ENCODE measurements at regions not wholly inside any gene's neighbourhood (a gene's known extent, or its start where the extent isn't known, plus 50 kb on each side); places are given as distances from the start of the nearest gene placed in this dataset.
A peak's percentile ranks its signal among the peaks of the same experiment; 100 is the strongest.

DNA sequence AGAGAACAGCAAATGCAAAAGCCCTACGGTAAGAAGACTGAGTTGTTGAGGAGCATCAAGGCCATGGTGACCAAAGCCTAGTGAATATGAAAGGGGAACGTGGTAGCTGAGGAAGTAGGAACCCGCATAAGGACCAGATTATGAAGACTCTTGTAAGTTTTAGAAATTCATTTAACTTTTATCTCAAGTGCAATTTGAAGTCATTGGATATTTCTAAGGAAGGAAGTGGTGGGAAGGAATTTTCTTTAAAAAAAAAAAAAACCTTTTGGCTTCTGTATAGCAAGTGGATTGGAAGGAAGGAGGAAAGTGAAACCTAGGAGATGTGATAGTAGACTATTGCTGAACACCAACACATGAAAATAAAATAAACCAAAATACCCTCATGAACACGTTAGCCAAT lies 119.0 kb downstream of the TNFSF18 start:
- Histone ChIP-seq H3K9me3 (ENCODE audit: control insufficient read depth in 1 of 2, insufficient read depth in 1 of 2, low read depth in 1 of 2, low read length in 2 of 2) (no peaks in the 10 kb centered on the region), H3K36me3 (ENCODE audit: control insufficient read depth in 1 of 2, insufficient read depth in 2 of 2, low read length in 2 of 2) (peaks cover 2 to 22% of the 10 kb centered on the region in 2 experiments; a peak in 3 of 4 replicates), H3K4me3 (replicated peaks in 1 of 2; ENCODE audit: low read depth in 1 of 2, low read length in 2 of 2) (peak overlapping the region; percentile 18 to 56), H3K27me3 (ENCODE audit: insufficient read depth, low read length) (no peaks in the 10 kb centered on the region), H3K79me2 (ENCODE audit: insufficient read depth, low read length) (peaks cover 66% of the 10 kb centered on the region), H3K9ac (ENCODE audit: low read length) (peak overlapping the region; percentile 17; the same call in 1 of the 2 replicates), H3K27ac (ENCODE audit: low read depth, low read length) (peak overlapping the region; percentile 89; the same call in 1 of the 2 replicates), H4K20me1 (ENCODE audit: insufficient read depth) (no peaks in the 10 kb centered on the region), H2AFZ (ENCODE audit: low read depth, low read length, poor library complexity, severe bottlenecking) (no peak overlapping the region), H3K4me2 (ENCODE audit: low read length) (peak overlapping the region; percentile 92), H3K4me1 (ENCODE audit: control insufficient read depth in 1 of 2, insufficient read depth in 2 of 2, low read length in 2 of 2) (peaks cover 32 to 70% of the 10 kb centered on the region in 2 experiments), H3K9me2 (ENCODE audit: insufficient read depth) (no peaks in the 10 kb centered on the region)
- DNase-seq (ENCODE audit: low read depth, low spot score) (no peak), ATAC-seq (no peak)
- TF ChIP-seq, protein P1, sequence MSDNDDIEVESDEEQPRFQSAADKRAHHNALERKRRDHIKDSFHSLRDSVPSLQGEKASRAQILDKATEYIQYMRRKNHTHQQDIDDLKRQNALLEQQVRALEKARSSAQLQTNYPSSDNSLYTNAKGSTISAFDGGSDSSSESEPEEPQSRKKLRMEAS (IDR thresholded peaks at IDR 0.05): no peak
- TF ChIP-seq RAD21 (IDR thresholded peaks at IDR 0.05; ENCODE audit: low read depth) (no peak), ZFX (IDR thresholded peaks at IDR 0.05) (no peak), YY1 (IDR thresholded peaks at IDR 0.05; ENCODE audit: extremely low read depth, insufficient replicate concordance, low read depth, low read length) (no peak), ZNF274 (IDR thresholded peaks at IDR 0.05; ENCODE audit: low read depth, low read length) (no peak), SP1 (IDR thresholded peaks at IDR 0.05; ENCODE audit: low read depth) (no peak), CEBPB (IDR thresholded peaks at IDR 0.05; ENCODE audit: low read depth) (no peak), ELF1 (IDR thresholded peaks at IDR 0.05; ENCODE audit: borderline replicate concordance, low read depth) (no peak), JUND (IDR thresholded peaks at IDR 0.05) (no peak), EGR1 (IDR thresholded peaks at IDR 0.05; ENCODE audit: low read depth) (no peak), SIN3A (IDR thresholded peaks at IDR 0.05; ENCODE audit: low read depth) (no peak), FOSL1 (IDR thresholded peaks at IDR 0.05; ENCODE audit: low read depth) (no peak), TCF7L2 (IDR thresholded peaks at IDR 0.05; ENCODE audit: borderline replicate concordance, extremely low read depth, insufficient read depth, insufficient read length) (no peak), EZH2 (IDR thresholded peaks at IDR 0.05) (no peak), POLR2AphosphoS5 (IDR thresholded peaks at IDR 0.05; ENCODE audit: low read depth, low read length) (no peak)
- TF ChIP-seq, protein P2, sequence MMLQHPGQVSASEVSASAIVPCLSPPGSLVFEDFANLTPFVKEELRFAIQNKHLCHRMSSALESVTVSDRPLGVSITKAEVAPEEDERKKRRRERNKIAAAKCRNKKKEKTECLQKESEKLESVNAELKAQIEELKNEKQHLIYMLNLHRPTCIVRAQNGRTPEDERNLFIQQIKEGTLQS (IDR thresholded peaks at IDR 0.05): no peak
- TF ChIP-seq, protein P3, sequence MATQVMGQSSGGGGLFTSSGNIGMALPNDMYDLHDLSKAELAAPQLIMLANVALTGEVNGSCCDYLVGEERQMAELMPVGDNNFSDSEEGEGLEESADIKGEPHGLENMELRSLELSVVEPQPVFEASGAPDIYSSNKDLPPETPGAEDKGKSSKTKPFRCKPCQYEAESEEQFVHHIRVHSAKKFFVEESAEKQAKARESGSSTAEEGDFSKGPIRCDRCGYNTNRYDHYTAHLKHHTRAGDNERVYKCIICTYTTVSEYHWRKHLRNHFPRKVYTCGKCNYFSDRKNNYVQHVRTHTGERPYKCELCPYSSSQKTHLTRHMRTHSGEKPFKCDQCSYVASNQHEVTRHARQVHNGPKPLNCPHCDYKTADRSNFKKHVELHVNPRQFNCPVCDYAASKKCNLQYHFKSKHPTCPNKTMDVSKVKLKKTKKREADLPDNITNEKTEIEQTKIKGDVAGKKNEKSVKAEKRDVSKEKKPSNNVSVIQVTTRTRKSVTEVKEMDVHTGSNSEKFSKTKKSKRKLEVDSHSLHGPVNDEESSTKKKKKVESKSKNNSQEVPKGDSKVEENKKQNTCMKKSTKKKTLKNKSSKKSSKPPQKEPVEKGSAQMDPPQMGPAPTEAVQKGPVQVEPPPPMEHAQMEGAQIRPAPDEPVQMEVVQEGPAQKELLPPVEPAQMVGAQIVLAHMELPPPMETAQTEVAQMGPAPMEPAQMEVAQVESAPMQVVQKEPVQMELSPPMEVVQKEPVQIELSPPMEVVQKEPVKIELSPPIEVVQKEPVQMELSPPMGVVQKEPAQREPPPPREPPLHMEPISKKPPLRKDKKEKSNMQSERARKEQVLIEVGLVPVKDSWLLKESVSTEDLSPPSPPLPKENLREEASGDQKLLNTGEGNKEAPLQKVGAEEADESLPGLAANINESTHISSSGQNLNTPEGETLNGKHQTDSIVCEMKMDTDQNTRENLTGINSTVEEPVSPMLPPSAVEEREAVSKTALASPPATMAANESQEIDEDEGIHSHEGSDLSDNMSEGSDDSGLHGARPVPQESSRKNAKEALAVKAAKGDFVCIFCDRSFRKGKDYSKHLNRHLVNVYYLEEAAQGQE (IDR thresholded peaks at IDR 0.05; ENCODE audit: low read depth): no peak
- TF ChIP-seq, protein P4, sequence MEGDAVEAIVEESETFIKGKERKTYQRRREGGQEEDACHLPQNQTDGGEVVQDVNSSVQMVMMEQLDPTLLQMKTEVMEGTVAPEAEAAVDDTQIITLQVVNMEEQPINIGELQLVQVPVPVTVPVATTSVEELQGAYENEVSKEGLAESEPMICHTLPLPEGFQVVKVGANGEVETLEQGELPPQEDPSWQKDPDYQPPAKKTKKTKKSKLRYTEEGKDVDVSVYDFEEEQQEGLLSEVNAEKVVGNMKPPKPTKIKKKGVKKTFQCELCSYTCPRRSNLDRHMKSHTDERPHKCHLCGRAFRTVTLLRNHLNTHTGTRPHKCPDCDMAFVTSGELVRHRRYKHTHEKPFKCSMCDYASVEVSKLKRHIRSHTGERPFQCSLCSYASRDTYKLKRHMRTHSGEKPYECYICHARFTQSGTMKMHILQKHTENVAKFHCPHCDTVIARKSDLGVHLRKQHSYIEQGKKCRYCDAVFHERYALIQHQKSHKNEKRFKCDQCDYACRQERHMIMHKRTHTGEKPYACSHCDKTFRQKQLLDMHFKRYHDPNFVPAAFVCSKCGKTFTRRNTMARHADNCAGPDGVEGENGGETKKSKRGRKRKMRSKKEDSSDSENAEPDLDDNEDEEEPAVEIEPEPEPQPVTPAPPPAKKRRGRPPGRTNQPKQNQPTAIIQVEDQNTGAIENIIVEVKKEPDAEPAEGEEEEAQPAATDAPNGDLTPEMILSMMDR (IDR thresholded peaks at IDR 0.05 in 2 of 3, conservative IDR thresholded peaks at IDR 0.05 in 1 of 3; ENCODE audit: borderline replicate concordance in 1 of 3, insufficient read depth in 1 of 3, low read depth in 2 of 3, low read length in 2 of 3): no peak
- TF ChIP-seq, protein P5, sequence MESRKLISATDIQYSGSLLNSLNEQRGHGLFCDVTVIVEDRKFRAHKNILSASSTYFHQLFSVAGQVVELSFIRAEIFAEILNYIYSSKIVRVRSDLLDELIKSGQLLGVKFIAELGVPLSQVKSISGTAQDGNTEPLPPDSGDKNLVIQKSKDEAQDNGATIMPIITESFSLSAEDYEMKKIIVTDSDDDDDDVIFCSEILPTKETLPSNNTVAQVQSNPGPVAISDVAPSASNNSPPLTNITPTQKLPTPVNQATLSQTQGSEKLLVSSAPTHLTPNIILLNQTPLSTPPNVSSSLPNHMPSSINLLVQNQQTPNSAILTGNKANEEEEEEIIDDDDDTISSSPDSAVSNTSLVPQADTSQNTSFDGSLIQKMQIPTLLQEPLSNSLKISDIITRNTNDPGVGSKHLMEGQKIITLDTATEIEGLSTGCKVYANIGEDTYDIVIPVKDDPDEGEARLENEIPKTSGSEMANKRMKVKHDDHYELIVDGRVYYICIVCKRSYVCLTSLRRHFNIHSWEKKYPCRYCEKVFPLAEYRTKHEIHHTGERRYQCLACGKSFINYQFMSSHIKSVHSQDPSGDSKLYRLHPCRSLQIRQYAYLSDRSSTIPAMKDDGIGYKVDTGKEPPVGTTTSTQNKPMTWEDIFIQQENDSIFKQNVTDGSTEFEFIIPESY (IDR thresholded peaks at IDR 0.05; ENCODE audit: extremely low read depth, insufficient replicate concordance, low read length): no peak
- intact Hi-C loops (cut with micrococcal nuclease): loop anchor here (2.0 kb wide), 1 partner anchor 271 kb away; no protein-coding TSS in a partner anchor
- RAD21 ChIA-PET (ENCODE audit: low non-redundant PET in 1 of 2, low total read pairs in 2 of 2, uncharacterized antibody in 2 of 2, unreplicated experiment in 2 of 2): no interaction called here
- POLR2A ChIA-PET: interaction anchor here (1.2 kb wide), 1 partner anchor 33 kb away, joined by 3 read pairs; no protein-coding TSS in a partner anchor
- CTCF ChIA-PET: no interaction called here
- no TSS peak for BruUV-seq (replicated peaks)
